ENCODE measurements at regions not wholly inside any gene's neighbourhood (a gene's known extent, or its start where the extent isn't known, plus 50 kb on each side); places are given as distances from the start of the nearest gene placed in this dataset.

DNA sequence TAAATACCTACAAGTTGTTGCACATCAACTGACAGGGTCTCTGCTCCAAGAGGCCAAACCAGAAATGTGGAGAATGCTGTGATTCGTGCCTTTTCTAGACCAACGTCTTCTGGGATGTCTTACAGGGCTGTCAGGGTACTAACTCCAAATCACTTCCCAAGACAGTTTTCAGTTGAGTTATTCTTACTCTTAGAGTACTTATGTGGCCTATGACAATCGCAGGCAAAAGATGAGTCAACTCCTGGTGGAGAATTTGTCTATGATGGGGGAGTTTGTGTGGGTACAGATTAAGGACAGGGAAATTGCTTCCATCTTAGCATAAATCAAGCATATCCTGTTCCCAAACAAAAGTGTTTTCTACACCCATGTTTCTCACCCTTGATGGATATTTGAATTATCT lies 734.8 kb downstream of the TNS3 start (continued):
- TF ChIP-seq, protein P1, sequence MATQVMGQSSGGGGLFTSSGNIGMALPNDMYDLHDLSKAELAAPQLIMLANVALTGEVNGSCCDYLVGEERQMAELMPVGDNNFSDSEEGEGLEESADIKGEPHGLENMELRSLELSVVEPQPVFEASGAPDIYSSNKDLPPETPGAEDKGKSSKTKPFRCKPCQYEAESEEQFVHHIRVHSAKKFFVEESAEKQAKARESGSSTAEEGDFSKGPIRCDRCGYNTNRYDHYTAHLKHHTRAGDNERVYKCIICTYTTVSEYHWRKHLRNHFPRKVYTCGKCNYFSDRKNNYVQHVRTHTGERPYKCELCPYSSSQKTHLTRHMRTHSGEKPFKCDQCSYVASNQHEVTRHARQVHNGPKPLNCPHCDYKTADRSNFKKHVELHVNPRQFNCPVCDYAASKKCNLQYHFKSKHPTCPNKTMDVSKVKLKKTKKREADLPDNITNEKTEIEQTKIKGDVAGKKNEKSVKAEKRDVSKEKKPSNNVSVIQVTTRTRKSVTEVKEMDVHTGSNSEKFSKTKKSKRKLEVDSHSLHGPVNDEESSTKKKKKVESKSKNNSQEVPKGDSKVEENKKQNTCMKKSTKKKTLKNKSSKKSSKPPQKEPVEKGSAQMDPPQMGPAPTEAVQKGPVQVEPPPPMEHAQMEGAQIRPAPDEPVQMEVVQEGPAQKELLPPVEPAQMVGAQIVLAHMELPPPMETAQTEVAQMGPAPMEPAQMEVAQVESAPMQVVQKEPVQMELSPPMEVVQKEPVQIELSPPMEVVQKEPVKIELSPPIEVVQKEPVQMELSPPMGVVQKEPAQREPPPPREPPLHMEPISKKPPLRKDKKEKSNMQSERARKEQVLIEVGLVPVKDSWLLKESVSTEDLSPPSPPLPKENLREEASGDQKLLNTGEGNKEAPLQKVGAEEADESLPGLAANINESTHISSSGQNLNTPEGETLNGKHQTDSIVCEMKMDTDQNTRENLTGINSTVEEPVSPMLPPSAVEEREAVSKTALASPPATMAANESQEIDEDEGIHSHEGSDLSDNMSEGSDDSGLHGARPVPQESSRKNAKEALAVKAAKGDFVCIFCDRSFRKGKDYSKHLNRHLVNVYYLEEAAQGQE (IDR thresholded peaks at IDR 0.05; ENCODE audit: unreplicated experiment), result no peak

DNA sequence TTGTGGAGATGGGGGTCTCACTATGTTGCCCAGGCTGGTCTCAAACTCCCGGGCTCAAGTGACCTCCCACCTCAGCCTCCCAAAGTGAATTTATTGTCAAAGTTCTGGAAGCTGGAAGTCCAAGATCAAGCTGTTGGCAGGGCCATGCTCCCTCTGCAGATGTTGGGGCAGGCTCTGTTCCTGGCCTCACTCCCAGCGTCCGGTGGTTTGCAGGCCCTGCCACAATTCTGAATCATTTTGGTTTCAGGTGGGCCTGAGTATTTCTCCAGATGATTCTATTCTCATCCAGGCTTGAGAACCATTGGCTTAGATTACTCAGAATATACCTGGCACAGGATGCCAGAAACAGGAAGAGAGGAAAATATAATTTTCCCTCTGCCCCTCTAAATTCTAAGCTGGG lies 737.4 kb downstream of the TNS3 start:
- Histone ChIP-seq H4K20me1 (replicated peaks; ENCODE audit: insufficient read depth) (no peaks in the 10 kb centered on the region), H3K27me3 (ENCODE audit: insufficient read depth) (no peaks in the 10 kb centered on the region), H3K79me2 (replicated peaks; ENCODE audit: insufficient read depth) (no peaks in the 10 kb centered on the region), H3K9me2 (ENCODE audit: insufficient read depth) (peaks cover 18% of the 10 kb centered on the region; the same call in 1 of the 2 replicates), H3K27ac (ENCODE audit: low read depth) (no peak overlapping the region), H2AFZ (no peak overlapping the region), H3K36me3 (ENCODE audit: insufficient read depth) (no peaks in the 10 kb centered on the region), H3K4me2 (no peak overlapping the region), H3K4me1 (ENCODE audit: insufficient read depth) (no peaks in the 10 kb centered on the region), H3K4me3 (no peak overlapping the region), H3F3A (replicated peaks; ENCODE audit: low read depth) (no peaks in the 10 kb centered on the region)
- H3K27me3 Mint-ChIP-seq (ENCODE audit: insufficient read depth, low read depth, poor library complexity), result no peaks in the 10 kb centered on the region
- ATAC-seq (no peak), DNase-seq (ENCODE audit: low spot score) (no peak)
- TF ChIP-seq POLR2AphosphoS5 (IDR thresholded peaks at IDR 0.05; ENCODE audit: low read depth) (no peak), EZH2 (IDR thresholded peaks at IDR 0.05; ENCODE audit: low read depth, unreplicated experiment) (no peak), NANOG (IDR thresholded peaks at IDR 0.05; ENCODE audit: borderline replicate concordance) (no peak), EZH2phosphoT487 (IDR thresholded peaks at IDR 0.05; ENCODE audit: unreplicated experiment) (no peak), ZNF331 (CRISPR knock-in tag; IDR thresholded peaks at IDR 0.05; ENCODE audit: low read depth) (no peak), CREB1 (CRISPR knock-in tag; IDR thresholded peaks at IDR 0.05; ENCODE audit: low read depth) (no peak), STAT1 (IDR thresholded peaks at IDR 0.05; ENCODE audit: unreplicated experiment) (no peak)
- TF ChIP-seq, protein P2, sequence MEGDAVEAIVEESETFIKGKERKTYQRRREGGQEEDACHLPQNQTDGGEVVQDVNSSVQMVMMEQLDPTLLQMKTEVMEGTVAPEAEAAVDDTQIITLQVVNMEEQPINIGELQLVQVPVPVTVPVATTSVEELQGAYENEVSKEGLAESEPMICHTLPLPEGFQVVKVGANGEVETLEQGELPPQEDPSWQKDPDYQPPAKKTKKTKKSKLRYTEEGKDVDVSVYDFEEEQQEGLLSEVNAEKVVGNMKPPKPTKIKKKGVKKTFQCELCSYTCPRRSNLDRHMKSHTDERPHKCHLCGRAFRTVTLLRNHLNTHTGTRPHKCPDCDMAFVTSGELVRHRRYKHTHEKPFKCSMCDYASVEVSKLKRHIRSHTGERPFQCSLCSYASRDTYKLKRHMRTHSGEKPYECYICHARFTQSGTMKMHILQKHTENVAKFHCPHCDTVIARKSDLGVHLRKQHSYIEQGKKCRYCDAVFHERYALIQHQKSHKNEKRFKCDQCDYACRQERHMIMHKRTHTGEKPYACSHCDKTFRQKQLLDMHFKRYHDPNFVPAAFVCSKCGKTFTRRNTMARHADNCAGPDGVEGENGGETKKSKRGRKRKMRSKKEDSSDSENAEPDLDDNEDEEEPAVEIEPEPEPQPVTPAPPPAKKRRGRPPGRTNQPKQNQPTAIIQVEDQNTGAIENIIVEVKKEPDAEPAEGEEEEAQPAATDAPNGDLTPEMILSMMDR (conservative IDR thresholded peaks at IDR 0.05; ENCODE audit: low read depth in 2 of 2), result no peak
- TF ChIP-seq, protein P1 (IDR thresholded peaks at IDR 0.05; ENCODE audit: unreplicated experiment), result no peak
- TF ChIP-seq, protein P3, sequence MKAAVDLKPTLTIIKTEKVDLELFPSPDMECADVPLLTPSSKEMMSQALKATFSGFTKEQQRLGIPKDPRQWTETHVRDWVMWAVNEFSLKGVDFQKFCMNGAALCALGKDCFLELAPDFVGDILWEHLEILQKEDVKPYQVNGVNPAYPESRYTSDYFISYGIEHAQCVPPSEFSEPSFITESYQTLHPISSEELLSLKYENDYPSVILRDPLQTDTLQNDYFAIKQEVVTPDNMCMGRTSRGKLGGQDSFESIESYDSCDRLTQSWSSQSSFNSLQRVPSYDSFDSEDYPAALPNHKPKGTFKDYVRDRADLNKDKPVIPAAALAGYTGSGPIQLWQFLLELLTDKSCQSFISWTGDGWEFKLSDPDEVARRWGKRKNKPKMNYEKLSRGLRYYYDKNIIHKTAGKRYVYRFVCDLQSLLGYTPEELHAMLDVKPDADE (IDR thresholded peaks at IDR 0.05), result no peak
- no peaks in the 10 kb centered on the region for H3K36me3 Mint-ChIP-seq (ENCODE audit: low read depth)
- no peaks in the 10 kb centered on the region for H3K9me3 Mint-ChIP-seq
- H3K27ac Mint-ChIP-seq, result no peak overlapping the region
- H3K4me3 Mint-ChIP-seq, result no peak overlapping the region
- no peaks in the 10 kb centered on the region for H3K4me1 Mint-ChIP-seq
